ENCODE measurements at regions not wholly inside any gene's neighbourhood (a gene's known extent, or its start where the extent isn't known, plus 50 kb on each side); places are given as distances from the start of the nearest gene placed in this dataset.
A peak's percentile ranks its signal among the peaks of the same experiment; 100 is the strongest.

DNA sequence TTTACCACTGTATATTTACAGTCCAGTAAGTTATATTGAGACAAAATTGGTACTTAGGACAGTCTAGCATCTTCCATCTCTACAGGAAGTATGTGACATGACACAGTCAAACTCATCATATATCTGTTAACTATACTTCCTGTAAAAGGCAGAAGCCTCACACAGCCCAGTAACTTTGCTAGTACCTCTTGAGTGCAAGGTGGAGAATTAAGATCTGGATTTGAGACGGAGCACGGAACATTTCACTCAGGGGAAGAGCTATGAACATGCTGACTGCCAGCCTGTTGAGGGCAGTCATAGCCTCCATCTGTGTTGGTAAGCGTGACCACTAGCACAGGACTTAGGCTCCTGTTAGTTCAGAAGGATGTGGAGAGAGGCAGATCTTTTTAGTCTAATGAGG lies 333.7 kb upstream of the OR4E1 start:
- no peaks in the 10 kb centered on the region for H3K9me3 ChIP-seq (ENCODE audit: low read depth, low read length)
- DNase-seq (ENCODE audit: low read depth, low spot score): no peak
- no peak overlapping the region for H3K9ac ChIP-seq (ENCODE audit: insufficient read length)
- H3K4me3 ChIP-seq: no peak overlapping the region
- no peaks in the 10 kb centered on the region for H3K36me3 ChIP-seq (ENCODE audit: insufficient read depth, low read length)
- no peak overlapping the region for H3K27ac ChIP-seq
- TF ChIP-seq FOXP2 (optimal IDR thresholded peaks at IDR 0.05; ENCODE audit: control extremely low read depth, extremely low read length, insufficient read depth) (no peak), POLR2AphosphoS5 (IDR thresholded peaks at IDR 0.05; ENCODE audit: borderline replicate concordance, low read depth, low read length) (no peak), EZH2 (IDR thresholded peaks at IDR 0.05) (no peak)

GRCh38 chr14:22003461-22003860 lies 329.8 kb upstream of the OR4E1 start:
- TF ChIP-seq EZH2 (IDR thresholded peaks at IDR 0.05): no peak
- no peak for TF ChIP-seq FOXP2 (optimal IDR thresholded peaks at IDR 0.05; ENCODE audit: control extremely low read depth, extremely low read length, insufficient read depth)
- no peak for TF ChIP-seq POLR2AphosphoS5 (IDR thresholded peaks at IDR 0.05; ENCODE audit: borderline replicate concordance, low read depth, low read length)
- Histone ChIP-seq H3K9ac (ENCODE audit: insufficient read length) (peak overlapping the region; percentile 52), H3K4me3 (peak overlapping the region; percentile 37; the same call in 1 of the 2 replicates), H3K9me3 (ENCODE audit: low read depth, low read length) (no peaks in the 10 kb centered on the region), H3K27ac (no peak overlapping the region), H3K36me3 (ENCODE audit: insufficient read depth, low read length) (no peaks in the 10 kb centered on the region)
- no peak for DNase-seq (ENCODE audit: low read depth, low spot score)

DNA sequence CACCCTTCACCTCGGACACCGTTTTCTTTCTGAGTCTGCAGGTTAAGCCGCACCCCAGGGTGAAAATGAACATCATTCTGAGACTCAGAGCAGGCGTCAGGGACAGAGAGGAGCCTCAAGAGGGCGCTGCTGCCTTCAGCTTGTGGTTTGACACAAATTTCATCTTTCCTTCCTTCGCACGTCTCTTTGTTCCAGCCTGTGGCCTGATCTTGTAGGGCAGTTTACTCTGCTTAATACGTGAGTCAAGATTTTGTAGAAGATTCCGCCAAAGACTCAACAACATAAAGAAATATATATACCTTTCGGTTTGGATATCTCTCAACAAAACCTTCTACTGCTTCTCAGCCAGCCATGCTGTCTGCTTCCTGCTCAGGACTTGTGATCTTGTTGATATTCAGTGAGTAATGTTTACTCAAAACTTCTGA lies 329.3 kb upstream of the OR4E1 start:
- H3K4me3 ChIP-seq: peak overlapping the region; percentile 37; the same call in 1 of the 2 replicates
- H3K9me3 ChIP-seq (ENCODE audit: low read depth, low read length): no peaks in the 10 kb centered on the region
- peak overlapping the region; percentile 52 for H3K9ac ChIP-seq (ENCODE audit: insufficient read length)
- DNase-seq (ENCODE audit: low read depth, low spot score): no peak
- TF ChIP-seq EZH2 (IDR thresholded peaks at IDR 0.05) (no peak), FOXP2 (optimal IDR thresholded peaks at IDR 0.05; ENCODE audit: control extremely low read depth, extremely low read length, insufficient read depth) (no peak), POLR2AphosphoS5 (IDR thresholded peaks at IDR 0.05; ENCODE audit: borderline replicate concordance, low read depth, low read length) (no peak)
- no peaks in the 10 kb centered on the region for H3K36me3 ChIP-seq (ENCODE audit: insufficient read depth, low read length)
- H3K27ac ChIP-seq: no peak overlapping the region

- no peaks in the 10 kb centered on the region for H3K9me3 ChIP-seq (ENCODE audit: low read depth, low read length)
- no peak for TF ChIP-seq POLR2AphosphoS5 (IDR thresholded peaks at IDR 0.05; ENCODE audit: borderline replicate concordance, low read depth, low read length)
- TF ChIP-seq FOXP2 (optimal IDR thresholded peaks at IDR 0.05; ENCODE audit: control extremely low read depth, extremely low read length, insufficient read depth): no peak
- no peak for TF ChIP-seq EZH2 (IDR thresholded peaks at IDR 0.05)
- no peak for DNase-seq (ENCODE audit: low read depth, low spot score)
- H3K4me3 ChIP-seq: no peak overlapping the region
- H3K27ac ChIP-seq: no peak overlapping the region
- no peaks in the 10 kb centered on the region for H3K36me3 ChIP-seq (ENCODE audit: insufficient read depth, low read length)
- no peak overlapping the region for H3K9ac ChIP-seq (ENCODE audit: insufficient read length)
These were observed 325.8 kb upstream of the OR4E1 start for GRCh38 chr14:21999402-21999801.

DNA sequence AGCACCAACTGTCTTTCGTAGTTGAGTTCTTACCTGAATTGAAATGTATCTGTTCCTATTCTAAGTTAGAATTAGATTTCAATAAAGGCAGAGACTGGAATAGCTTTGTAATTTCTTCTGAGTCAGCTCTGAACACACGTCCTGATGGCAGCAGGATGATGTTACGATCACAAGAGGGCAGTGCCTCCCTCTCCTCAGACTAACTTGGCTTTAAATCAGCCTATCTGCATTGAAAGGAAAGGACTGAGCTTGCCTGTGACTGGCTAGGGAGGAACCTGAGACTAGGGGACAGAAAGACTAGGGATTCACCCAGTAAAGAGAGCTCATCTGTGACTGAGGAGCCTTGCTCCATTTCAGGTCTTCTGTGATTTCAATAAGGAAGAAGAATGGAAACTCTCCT lies 323.7 kb upstream of the OR4E1 start:
- DNase-seq (ENCODE audit: low read depth, low spot score): no peak

DNA sequence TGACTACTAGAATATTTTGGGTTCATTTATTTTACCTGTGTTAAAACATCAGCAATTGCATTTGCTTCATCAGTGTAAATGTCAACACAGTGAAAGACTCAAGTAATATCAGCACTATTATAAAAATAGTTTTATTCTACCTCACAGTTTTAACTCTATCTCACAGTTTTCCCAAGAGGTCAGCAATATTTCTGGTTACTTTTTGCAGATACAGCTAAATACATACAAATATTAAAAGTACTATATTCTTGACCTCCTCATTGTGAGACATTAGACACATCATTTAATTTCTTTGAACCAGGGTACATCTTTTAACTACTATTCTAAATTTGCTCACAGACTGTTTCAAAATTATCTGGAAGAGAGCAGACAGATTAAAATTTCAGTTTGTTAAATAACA lies 321.7 kb upstream of the OR4E1 start:
- Histone ChIP-seq H3K36me3 (ENCODE audit: insufficient read depth, low read length) (no peaks in the 10 kb centered on the region), H3K4me3 (no peak overlapping the region), H3K27ac (no peak overlapping the region), H3K9me3 (ENCODE audit: low read depth, low read length) (no peaks in the 10 kb centered on the region), H3K9ac (ENCODE audit: insufficient read length) (no peak overlapping the region)
- no peak for DNase-seq (ENCODE audit: low read depth, low spot score)
- TF ChIP-seq FOXP2 (optimal IDR thresholded peaks at IDR 0.05; ENCODE audit: control extremely low read depth, extremely low read length, insufficient read depth) (no peak), POLR2AphosphoS5 (IDR thresholded peaks at IDR 0.05; ENCODE audit: borderline replicate concordance, low read depth, low read length) (no peak), EZH2 (IDR thresholded peaks at IDR 0.05) (no peak)

More for the DNA sequence above, 323.7 kb upstream of the OR4E1 start:
- no peak for TF ChIP-seq EZH2 (IDR thresholded peaks at IDR 0.05)
- no peak for TF ChIP-seq FOXP2 (optimal IDR thresholded peaks at IDR 0.05; ENCODE audit: control extremely low read depth, extremely low read length, insufficient read depth)
- H3K4me3 ChIP-seq: no peak overlapping the region
- H3K27ac ChIP-seq: no peak overlapping the region
- H3K36me3 ChIP-seq (ENCODE audit: insufficient read depth, low read length): no peaks in the 10 kb centered on the region
- H3K9ac ChIP-seq (ENCODE audit: insufficient read length): no peak overlapping the region
- H3K9me3 ChIP-seq (ENCODE audit: low read depth, low read length): no peaks in the 10 kb centered on the region

- Histone ChIP-seq H3K4me3 (no peak overlapping the region), H3K36me3 (ENCODE audit: insufficient read depth, low read length) (no peaks in the 10 kb centered on the region), H3K9me3 (ENCODE audit: low read depth, low read length) (no peaks in the 10 kb centered on the region), H3K9ac (ENCODE audit: insufficient read length) (no peak overlapping the region), H3K27ac (no peak overlapping the region)
- DNase-seq (ENCODE audit: low read depth, low spot score): no peak
- TF ChIP-seq POLR2AphosphoS5 (IDR thresholded peaks at IDR 0.05; ENCODE audit: borderline replicate concordance, low read depth, low read length) (no peak), EZH2 (IDR thresholded peaks at IDR 0.05) (no peak), FOXP2 (optimal IDR thresholded peaks at IDR 0.05; ENCODE audit: control extremely low read depth, extremely low read length, insufficient read depth) (no peak)
These were observed 320.2 kb upstream of the OR4E1 start for GRCh38 chr14:21993837-21994236.

DNA sequence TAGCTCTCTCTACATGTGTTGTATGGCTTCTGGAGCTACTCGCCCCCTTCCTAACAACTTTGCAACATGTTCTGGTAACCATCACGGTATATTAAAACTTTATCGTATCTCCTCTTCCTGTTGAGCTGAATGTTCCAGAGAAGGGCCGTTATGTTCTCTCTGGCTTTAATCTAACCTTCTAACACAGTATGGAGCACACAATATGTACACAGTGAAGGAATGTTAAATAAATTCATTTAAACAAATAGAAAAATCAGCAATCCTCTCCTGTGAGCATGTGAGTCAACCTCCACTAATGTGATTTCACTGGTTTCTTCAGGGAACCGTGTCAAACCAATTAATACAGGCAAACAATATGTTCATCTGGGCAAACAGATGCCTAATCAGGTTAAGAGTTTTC lies 319.5 kb upstream of the OR4E1 start:
- no peaks in the 10 kb centered on the region for H3K9me3 ChIP-seq (ENCODE audit: low read depth, low read length)
- H3K9ac ChIP-seq (ENCODE audit: insufficient read length): no peak overlapping the region
- H3K36me3 ChIP-seq (ENCODE audit: insufficient read depth, low read length): no peaks in the 10 kb centered on the region
- TF ChIP-seq EZH2 (IDR thresholded peaks at IDR 0.05): no peak
- no peak for TF ChIP-seq FOXP2 (optimal IDR thresholded peaks at IDR 0.05; ENCODE audit: control extremely low read depth, extremely low read length, insufficient read depth)
- no peak for TF ChIP-seq POLR2AphosphoS5 (IDR thresholded peaks at IDR 0.05; ENCODE audit: borderline replicate concordance, low read depth, low read length)
- H3K27ac ChIP-seq: no peak overlapping the region
- no peak for DNase-seq (ENCODE audit: low read depth, low spot score)
- H3K4me3 ChIP-seq: no peak overlapping the region

DNA sequence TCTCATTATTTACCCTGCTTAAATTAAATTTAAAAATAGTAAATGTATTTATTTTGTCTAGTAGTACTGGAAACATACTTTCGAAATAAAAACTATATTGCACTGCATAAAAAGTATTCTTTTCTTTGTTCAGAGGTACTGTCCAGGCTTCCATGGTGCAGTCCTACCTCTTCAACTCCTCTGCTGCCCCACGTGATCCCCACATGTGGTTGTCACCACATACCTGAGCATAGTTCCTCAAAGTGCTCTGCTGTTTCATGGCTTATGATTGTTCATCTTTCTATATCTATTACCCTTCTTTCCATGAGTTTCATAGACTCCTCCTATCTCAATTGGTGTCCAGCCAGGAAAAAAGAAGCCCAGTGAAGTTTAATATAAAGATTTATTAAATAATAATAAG lies 317.5 kb upstream of the OR4E1 start:
- DNase-seq (ENCODE audit: low read depth, low spot score): no peak
- no peak for TF ChIP-seq EZH2 (IDR thresholded peaks at IDR 0.05)
- TF ChIP-seq FOXP2 (optimal IDR thresholded peaks at IDR 0.05; ENCODE audit: control extremely low read depth, extremely low read length, insufficient read depth): no peak
- no peak for TF ChIP-seq POLR2AphosphoS5 (IDR thresholded peaks at IDR 0.05; ENCODE audit: borderline replicate concordance, low read depth, low read length)
- no peak overlapping the region for H3K9ac ChIP-seq (ENCODE audit: insufficient read length)
- H3K4me3 ChIP-seq: no peak overlapping the region
- H3K9me3 ChIP-seq (ENCODE audit: low read depth, low read length): no peaks in the 10 kb centered on the region
- no peak overlapping the region for H3K27ac ChIP-seq
- H3K36me3 ChIP-seq (ENCODE audit: insufficient read depth, low read length): no peaks in the 10 kb centered on the region

All from SK-N-MC (cell line).